Esophagus muscularis mucosa (tissue), 3 donors: ENCODE measurements at regions not wholly inside any gene's neighbourhood (a gene's known extent, or its start where the extent isn't known, plus 50 kb on each side); places are given as distances from the start of the nearest gene placed in this dataset.

Source experiments
- POLR2AphosphoS5 ChIP-seq, 2 donors: sonication (generic); formaldehyde crosslinking; IDR thresholded peaks; one replicate each; pipeline ENCODE4 v1.6.1; 2017; ENCODE audit warnings: antibody characterized with exemption in 2 of 2
- TF ChIP-seq, protein P1 (sequence below), 3 experiments: fragments of 200-600 bp in 2 of 3; fragments of 450-650 bp in 1 of 3; sonication (generic) in 2 of 3; IDR thresholded peaks; one replicate each; pipeline ENCODE4 v1.5.1; 2017 to 2019; ENCODE audit warnings: antibody characterized with exemption in 3 of 3, mild to moderate bottlenecking in 2 of 3, moderate library complexity in 1 of 3

DNA sequence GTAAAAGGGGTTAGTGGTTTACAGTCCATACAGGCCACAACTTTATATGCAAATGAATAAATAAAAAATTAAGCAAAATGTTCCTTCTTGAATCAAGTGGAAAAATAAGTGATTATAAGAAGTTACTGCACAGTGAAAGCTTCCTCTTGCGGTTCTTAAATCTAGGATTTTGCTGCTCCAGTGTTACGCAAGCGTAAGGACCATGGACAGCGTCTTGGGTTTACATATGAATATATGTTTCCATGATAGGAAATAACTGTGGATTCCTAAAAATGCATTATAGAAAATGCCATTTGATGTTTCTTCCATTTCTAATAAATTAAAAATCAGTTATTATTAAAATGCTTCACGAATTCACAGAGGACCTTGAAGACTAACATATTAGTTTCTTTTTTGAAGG is 176.6 kb upstream of the POU3F2 start:
- TF ChIP-seq, protein P1, sequence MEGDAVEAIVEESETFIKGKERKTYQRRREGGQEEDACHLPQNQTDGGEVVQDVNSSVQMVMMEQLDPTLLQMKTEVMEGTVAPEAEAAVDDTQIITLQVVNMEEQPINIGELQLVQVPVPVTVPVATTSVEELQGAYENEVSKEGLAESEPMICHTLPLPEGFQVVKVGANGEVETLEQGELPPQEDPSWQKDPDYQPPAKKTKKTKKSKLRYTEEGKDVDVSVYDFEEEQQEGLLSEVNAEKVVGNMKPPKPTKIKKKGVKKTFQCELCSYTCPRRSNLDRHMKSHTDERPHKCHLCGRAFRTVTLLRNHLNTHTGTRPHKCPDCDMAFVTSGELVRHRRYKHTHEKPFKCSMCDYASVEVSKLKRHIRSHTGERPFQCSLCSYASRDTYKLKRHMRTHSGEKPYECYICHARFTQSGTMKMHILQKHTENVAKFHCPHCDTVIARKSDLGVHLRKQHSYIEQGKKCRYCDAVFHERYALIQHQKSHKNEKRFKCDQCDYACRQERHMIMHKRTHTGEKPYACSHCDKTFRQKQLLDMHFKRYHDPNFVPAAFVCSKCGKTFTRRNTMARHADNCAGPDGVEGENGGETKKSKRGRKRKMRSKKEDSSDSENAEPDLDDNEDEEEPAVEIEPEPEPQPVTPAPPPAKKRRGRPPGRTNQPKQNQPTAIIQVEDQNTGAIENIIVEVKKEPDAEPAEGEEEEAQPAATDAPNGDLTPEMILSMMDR (IDR thresholded peaks at IDR 0.05) = no peak
- no peak for TF ChIP-seq POLR2AphosphoS5 (IDR thresholded peaks at IDR 0.05)
